Panc1 (cell line): ENCODE measurements at regions not wholly inside any gene's neighbourhood (a gene's known extent, or its start where the extent isn't known, plus 50 kb on each side); places are given as distances from the start of the nearest gene placed in this dataset.

Source experiments
- ATAC-seq: fragments of 200-7000 bp; cut with Tn5 transposase; 2 replicates; pipeline ENCODE4 v1.9.1; 2020; ENCODE audit warnings: mild to moderate bottlenecking, moderate library complexity
- BruUV-seq: library from RNA; stranded (reverse); fragments of 400-500 nt; replicated peaks from 2 replicates; lab custom pipeline; 2021; lab: Mats Ljungman, UMichigan
- CTCF ChIA-PET: fragments of 300-600 bp; sonication (Branson Sonifier 250); formaldehyde crosslinking; loops from one replicate; lab custom pipeline; 2022; ENCODE audit warnings: antibody characterized with exemption; lab: Charles Lee
- POLR2A ChIA-PET: fragments of 300-600 bp; sonication (Branson Sonifier 250); formaldehyde crosslinking; loops from one replicate; lab custom pipeline; 2022; ENCODE audit warnings: antibody characterized with exemption; lab: Charles Lee
- DNase-seq: peaks from one replicate; pipeline ENCODE4 v3.0.0-alpha.2; 2010; ENCODE audit warnings: low read depth, low spot score
- H3K27ac ChIP-seq: 2 replicates; pipeline ENCODE4 v1.5.1; 2011; ENCODE audit warnings: mild to moderate bottlenecking, low read length, inconsistent platforms
- H3K27me3 ChIP-seq: fragments of 200-500 bp; sonication (Bioruptor generic); 2 replicates; pipeline ENCODE4 v1.6.0; 2014; ENCODE audit warnings: low read length, inconsistent platforms; ENCODE audit not compliant: control insufficient read depth, insufficient read depth
- H3K36me3 ChIP-seq: fragments of 200-500 bp; sonication (Bioruptor generic); 2 replicates; pipeline ENCODE4 v1.5.1; 2014; ENCODE audit warnings: inconsistent platforms, mild to moderate bottlenecking, low read length, moderate library complexity; ENCODE audit not compliant: control insufficient read depth, insufficient read depth
- H3K4me1 ChIP-seq: 2 replicates; pipeline ENCODE4 v1.5.1; 2011; ENCODE audit warnings: inconsistent platforms, mild to moderate bottlenecking, low read length, moderate library complexity; ENCODE audit not compliant: control insufficient read depth, insufficient read depth
- H3K4me3 ChIP-seq, 2 experiments: 2 replicates each; pipeline ENCODE4 v1.5.1; 2011 to 2012; ENCODE audit warnings: low read depth in 2 of 2, low read length in 2 of 2, mild to moderate bottlenecking in 2 of 2, inconsistent platforms in 1 of 2, moderate library complexity in 1 of 2
- H3K9me3 ChIP-seq: fragments of 200-500 bp; sonication (Bioruptor generic); 2 replicates; pipeline ENCODE4 v1.5.1; 2014; ENCODE audit warnings: low read depth, mild to moderate bottlenecking, inconsistent platforms, low read length, moderate library complexity; ENCODE audit not compliant: control insufficient read depth, insufficient read depth
- POLR2AphosphoS5 ChIP-seq: IDR thresholded peaks from 2 replicates; pipeline ENCODE4 v1.6.1; 2012; ENCODE audit warnings: mild to moderate bottlenecking, low read depth, low read length, moderate library complexity
- SIN3A ChIP-seq: IDR thresholded peaks from 2 replicates; pipeline ENCODE4 v1.6.1; 2012; ENCODE audit warnings: low read depth, mild to moderate bottlenecking, low read length, moderate library complexity, borderline replicate concordance; ENCODE audit not compliant: insufficient read depth
- TCF7L2 ChIP-seq: IDR thresholded peaks from 2 replicates; pipeline ENCODE4 v1.6.1; 2011; ENCODE audit warnings: mild to moderate bottlenecking, low read depth, low read length, inconsistent platforms
- in situ Hi-C: cut with HindIII; loops from 2 replicates; pipeline ENCODE4 v1.10.0; 2016; ENCODE audit warnings: low sequenced_read_pairs, low pct_unique_long_range_greater_than_20kb
- intact Hi-C: fragments of 100-400 bp; cut with micrococcal nuclease; formaldehyde crosslinking; loops from one replicate; pipeline ENCODE4 v1.10.0; 2022; ENCODE audit not compliant: unreplicated experiment
- TF ChIP-seq, protein P1 (sequence below), 2 experiments: IDR thresholded peaks; 2 replicates each; pipeline ENCODE4 v1.6.1; 2011 to 2012; ENCODE audit warnings: low read depth in 2 of 2, control low read depth in 1 of 2, low read length in 1 of 2, mild to moderate bottlenecking in 1 of 2, moderate library complexity in 1 of 2; ENCODE audit not compliant: insufficient read depth in 1 of 2
- TF ChIP-seq, protein P2 (sequence below): fragments of 450-650 bp; IDR thresholded peaks from 2 replicates; pipeline ENCODE4 v1.5.1; 2017; ENCODE audit warnings: mild to moderate bottlenecking

DNA sequence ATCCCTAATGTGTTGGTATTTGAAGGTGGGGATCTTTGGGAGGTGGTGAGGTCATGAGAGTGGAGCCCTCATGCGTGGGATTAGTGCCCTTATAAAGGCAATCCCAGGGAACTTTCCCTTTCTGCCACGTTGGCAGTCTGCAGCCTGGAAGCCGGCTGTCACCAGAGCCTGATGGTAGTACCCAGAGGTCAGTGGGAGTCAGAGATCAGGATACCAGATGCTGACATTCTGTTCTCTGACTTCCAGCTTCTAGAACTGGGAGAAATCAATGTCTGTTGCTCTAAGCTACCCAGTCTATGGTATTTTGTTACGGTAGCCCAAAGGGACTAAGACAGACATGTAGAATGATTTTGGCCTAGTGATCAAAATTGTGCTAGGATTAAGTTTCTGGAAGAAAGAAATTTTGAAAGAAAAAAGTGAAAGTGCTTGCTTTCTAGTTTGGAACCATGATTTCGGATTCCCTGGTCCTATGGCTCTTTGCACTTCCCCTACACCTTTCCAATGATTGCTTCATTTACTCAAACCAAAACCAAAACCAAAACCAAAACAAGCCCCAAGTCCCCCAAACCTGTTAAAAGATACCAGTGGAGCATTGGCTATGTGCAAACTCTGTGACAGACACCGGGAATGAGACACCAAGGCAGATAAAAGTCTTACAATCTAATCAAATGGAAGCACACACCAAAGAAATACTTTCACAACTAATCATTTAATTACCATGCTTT is 173.7 kb upstream of the ZNF217 start:
- in situ Hi-C loops (no loop called here), intact Hi-C loops (no loop called here)
- H3K27ac ChIP-seq, result peak overlapping the region; percentile 100
- ATAC-seq, result no peak
- TF ChIP-seq, protein P1, sequence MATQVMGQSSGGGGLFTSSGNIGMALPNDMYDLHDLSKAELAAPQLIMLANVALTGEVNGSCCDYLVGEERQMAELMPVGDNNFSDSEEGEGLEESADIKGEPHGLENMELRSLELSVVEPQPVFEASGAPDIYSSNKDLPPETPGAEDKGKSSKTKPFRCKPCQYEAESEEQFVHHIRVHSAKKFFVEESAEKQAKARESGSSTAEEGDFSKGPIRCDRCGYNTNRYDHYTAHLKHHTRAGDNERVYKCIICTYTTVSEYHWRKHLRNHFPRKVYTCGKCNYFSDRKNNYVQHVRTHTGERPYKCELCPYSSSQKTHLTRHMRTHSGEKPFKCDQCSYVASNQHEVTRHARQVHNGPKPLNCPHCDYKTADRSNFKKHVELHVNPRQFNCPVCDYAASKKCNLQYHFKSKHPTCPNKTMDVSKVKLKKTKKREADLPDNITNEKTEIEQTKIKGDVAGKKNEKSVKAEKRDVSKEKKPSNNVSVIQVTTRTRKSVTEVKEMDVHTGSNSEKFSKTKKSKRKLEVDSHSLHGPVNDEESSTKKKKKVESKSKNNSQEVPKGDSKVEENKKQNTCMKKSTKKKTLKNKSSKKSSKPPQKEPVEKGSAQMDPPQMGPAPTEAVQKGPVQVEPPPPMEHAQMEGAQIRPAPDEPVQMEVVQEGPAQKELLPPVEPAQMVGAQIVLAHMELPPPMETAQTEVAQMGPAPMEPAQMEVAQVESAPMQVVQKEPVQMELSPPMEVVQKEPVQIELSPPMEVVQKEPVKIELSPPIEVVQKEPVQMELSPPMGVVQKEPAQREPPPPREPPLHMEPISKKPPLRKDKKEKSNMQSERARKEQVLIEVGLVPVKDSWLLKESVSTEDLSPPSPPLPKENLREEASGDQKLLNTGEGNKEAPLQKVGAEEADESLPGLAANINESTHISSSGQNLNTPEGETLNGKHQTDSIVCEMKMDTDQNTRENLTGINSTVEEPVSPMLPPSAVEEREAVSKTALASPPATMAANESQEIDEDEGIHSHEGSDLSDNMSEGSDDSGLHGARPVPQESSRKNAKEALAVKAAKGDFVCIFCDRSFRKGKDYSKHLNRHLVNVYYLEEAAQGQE (IDR thresholded peaks at IDR 0.05; ENCODE audit: insufficient read depth in 1 of 2, low read depth in 2 of 2, low read length in 1 of 2), result no peak
- no peak for TF ChIP-seq POLR2AphosphoS5
- TF ChIP-seq, protein P2, sequence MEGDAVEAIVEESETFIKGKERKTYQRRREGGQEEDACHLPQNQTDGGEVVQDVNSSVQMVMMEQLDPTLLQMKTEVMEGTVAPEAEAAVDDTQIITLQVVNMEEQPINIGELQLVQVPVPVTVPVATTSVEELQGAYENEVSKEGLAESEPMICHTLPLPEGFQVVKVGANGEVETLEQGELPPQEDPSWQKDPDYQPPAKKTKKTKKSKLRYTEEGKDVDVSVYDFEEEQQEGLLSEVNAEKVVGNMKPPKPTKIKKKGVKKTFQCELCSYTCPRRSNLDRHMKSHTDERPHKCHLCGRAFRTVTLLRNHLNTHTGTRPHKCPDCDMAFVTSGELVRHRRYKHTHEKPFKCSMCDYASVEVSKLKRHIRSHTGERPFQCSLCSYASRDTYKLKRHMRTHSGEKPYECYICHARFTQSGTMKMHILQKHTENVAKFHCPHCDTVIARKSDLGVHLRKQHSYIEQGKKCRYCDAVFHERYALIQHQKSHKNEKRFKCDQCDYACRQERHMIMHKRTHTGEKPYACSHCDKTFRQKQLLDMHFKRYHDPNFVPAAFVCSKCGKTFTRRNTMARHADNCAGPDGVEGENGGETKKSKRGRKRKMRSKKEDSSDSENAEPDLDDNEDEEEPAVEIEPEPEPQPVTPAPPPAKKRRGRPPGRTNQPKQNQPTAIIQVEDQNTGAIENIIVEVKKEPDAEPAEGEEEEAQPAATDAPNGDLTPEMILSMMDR, result no peak
- TF ChIP-seq TCF7L2, result no peak
- no peak for TF ChIP-seq SIN3A
- H3K4me1 ChIP-seq, result peaks cover 50% of the 10 kb centered on the region
- CTCF ChIA-PET, result no interaction called here
- no peak for DNase-seq
- BruUV-seq, result no TSS peak
- H3K4me3 ChIP-seq, result no peak overlapping the region
- POLR2A ChIA-PET, result no interaction called here
- no peaks in the 10 kb centered on the region for H3K27me3 ChIP-seq
- no peaks in the 10 kb centered on the region for H3K36me3 ChIP-seq
- H3K9me3 ChIP-seq, result no peaks in the 10 kb centered on the region

DNA sequence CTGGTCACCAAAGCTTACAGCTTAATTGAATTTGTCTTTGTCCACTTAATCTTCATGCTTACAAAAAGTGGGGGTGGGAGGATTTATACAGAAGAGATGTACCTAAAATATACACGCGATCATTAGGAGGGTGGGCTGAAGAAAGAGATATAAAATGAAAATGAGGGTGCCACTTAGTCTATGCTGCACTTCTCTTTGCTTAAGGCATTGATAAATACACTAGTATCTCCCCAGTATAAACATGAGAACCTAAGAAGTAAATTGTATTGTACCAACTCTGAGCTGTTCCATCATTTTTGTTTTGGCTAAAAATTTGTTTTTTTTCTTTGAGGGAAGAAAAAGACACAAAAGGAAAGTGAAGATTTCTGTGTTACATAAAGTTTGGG is 170.8 kb upstream of the ZNF217 start:
- peaks cover 39% of the 10 kb centered on the region for H3K4me1 ChIP-seq
- POLR2A ChIA-PET, result interaction anchor here (0.6 to 1.3 kb wide), 5 partner anchors 11 to 211 kb away, joined by 3 to 11 read pairs (median 3); no protein-coding TSS in a partner anchor
- no peak for DNase-seq

More for the DNA sequence above, 170.8 kb upstream of the ZNF217 start:
- peak; percentile 17; the same call in 1 of the 2 replicates for ATAC-seq
- Histone ChIP-seq H3K27me3 (no peaks in the 10 kb centered on the region), H3K36me3 (no peaks in the 10 kb centered on the region), H3K9me3 (no peaks in the 10 kb centered on the region), H3K4me3 (peak overlapping the region in 1 of 2 experiments; percentile 36; a peak in 2 of 4 replicates), H3K27ac (peak overlapping the region; percentile 100)
- CTCF ChIA-PET, result no interaction called here
- in situ Hi-C loops (no loop called here), intact Hi-C loops (no loop called here)
- no TSS peak for BruUV-seq
- TF ChIP-seq, protein P1 (IDR thresholded peaks at IDR 0.05; ENCODE audit: insufficient read depth in 1 of 2, low read depth in 2 of 2, low read length in 1 of 2), result no peak
- TF ChIP-seq TCF7L2 (no peak), POLR2AphosphoS5 (no peak), SIN3A (no peak)
- TF ChIP-seq, protein P2, result no peak
